Brain microvascular endothelial cell (primary cell): ENCODE measurements at regions not wholly inside any gene's neighbourhood (a gene's known extent, or its start where the extent isn't known, plus 50 kb on each side); places are given as distances from the start of the nearest gene placed in this dataset.

Experiments
- DNase-seq: peaks from one replicate; pipeline ENCODE4 v3.0.0-alpha.2; 2020
- H3K27ac ChIP-seq: fragments of 250-450 bp; sonication (Bioruptor Pico); 2 replicates; pipeline ENCODE4 v1.5.1; 2020; ENCODE audit warnings: mild to moderate bottlenecking, moderate library complexity
- H3K27me3 ChIP-seq: fragments of 250-450 bp; sonication (Bioruptor Pico); replicated peaks from 2 replicates; pipeline ENCODE4 v1.5.1; 2020; ENCODE audit warnings: mild to moderate bottlenecking
- H3K36me3 ChIP-seq: fragments of 250-450 bp; sonication (Bioruptor Pico); replicated peaks from 2 replicates; pipeline ENCODE4 v1.5.1; 2020; ENCODE audit warnings: mild to moderate bottlenecking
- H3K4me3 ChIP-seq: 2 replicates; pipeline ENCODE4 v1.5.1; 2011; ENCODE audit warnings: low read depth, mild to moderate bottlenecking, control low read depth, low read length, moderate library complexity
- in situ Hi-C: cut with HindIII; loops from 2 replicates; pipeline ENCODE4 v1.10.0; 2017; ENCODE audit warnings: low sequenced_read_pairs, low pct_ligation_motif_present
- TF ChIP-seq, protein P1 (sequence below): IDR thresholded peaks from 2 replicates; pipeline ENCODE4 v1.5.1; 2011; ENCODE audit warnings: low read depth, mild to moderate bottlenecking, moderate library complexity, low read length, control low read depth, inconsistent platforms; ENCODE audit errors: missing control alignments

GRCh38 chr5:125321654-125322053 is 575.2 kb upstream of the ZNF608 start:
- TF ChIP-seq, protein P1, sequence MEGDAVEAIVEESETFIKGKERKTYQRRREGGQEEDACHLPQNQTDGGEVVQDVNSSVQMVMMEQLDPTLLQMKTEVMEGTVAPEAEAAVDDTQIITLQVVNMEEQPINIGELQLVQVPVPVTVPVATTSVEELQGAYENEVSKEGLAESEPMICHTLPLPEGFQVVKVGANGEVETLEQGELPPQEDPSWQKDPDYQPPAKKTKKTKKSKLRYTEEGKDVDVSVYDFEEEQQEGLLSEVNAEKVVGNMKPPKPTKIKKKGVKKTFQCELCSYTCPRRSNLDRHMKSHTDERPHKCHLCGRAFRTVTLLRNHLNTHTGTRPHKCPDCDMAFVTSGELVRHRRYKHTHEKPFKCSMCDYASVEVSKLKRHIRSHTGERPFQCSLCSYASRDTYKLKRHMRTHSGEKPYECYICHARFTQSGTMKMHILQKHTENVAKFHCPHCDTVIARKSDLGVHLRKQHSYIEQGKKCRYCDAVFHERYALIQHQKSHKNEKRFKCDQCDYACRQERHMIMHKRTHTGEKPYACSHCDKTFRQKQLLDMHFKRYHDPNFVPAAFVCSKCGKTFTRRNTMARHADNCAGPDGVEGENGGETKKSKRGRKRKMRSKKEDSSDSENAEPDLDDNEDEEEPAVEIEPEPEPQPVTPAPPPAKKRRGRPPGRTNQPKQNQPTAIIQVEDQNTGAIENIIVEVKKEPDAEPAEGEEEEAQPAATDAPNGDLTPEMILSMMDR = no peak
- Histone ChIP-seq H3K36me3 (no peaks in the 10 kb centered on the region), H3K27ac (no peak overlapping the region), H3K4me3 (no peak overlapping the region), H3K27me3 (no peaks in the 10 kb centered on the region)
- DNase-seq = no peak
- in situ Hi-C loops = no loop called here

- no peak for DNase-seq
- Histone ChIP-seq H3K27me3 (no peaks in the 10 kb centered on the region), H3K36me3 (no peaks in the 10 kb centered on the region), H3K4me3 (no peak overlapping the region), H3K27ac (no peak overlapping the region)
- TF ChIP-seq, protein P1 = no peak
- in situ Hi-C loops = no loop called here
Measured at GRCh38 chr5:125323613-125324012, 577.2 kb upstream of the ZNF608 start.

GRCh38 chr5:125325488-125326149 is 579.2 kb upstream of the ZNF608 start:
- Histone ChIP-seq H3K27me3 (no peaks in the 10 kb centered on the region), H3K4me3 (no peak overlapping the region), H3K27ac (no peak overlapping the region), H3K36me3 (no peaks in the 10 kb centered on the region)
- in situ Hi-C loops = no loop called here
- TF ChIP-seq, protein P1 = no peak
- no peak for DNase-seq

GRCh38 chr5:125326150-125326510 is 579.7 kb upstream of the ZNF608 start:
- DNase-seq = peak; percentile 91
- in situ Hi-C loops = no loop called here
- H3K4me3 ChIP-seq = no peak overlapping the region
- no peak overlapping the region for H3K27ac ChIP-seq
- H3K36me3 ChIP-seq = no peaks in the 10 kb centered on the region
- TF ChIP-seq, protein P1 = no peak
- H3K27me3 ChIP-seq = no peaks in the 10 kb centered on the region

DNA sequence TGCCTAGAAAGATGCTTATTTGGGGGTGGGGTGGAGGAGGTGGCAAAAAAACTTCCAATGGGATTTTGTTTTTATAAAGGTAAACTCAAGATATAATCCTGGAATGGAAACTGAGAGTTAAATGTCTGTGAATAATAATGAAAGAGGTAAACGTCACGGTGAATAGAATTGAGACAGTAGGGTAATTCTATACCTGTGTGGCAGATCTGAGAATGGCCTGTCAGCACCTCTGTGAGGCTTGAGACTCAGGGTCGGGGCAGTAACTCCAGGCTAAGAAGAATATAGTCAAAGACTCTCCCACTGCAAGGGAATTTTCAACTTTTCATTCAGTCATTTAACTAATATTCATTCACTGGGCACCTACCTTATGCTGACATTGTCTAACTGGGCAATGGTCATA is 581.2 kb upstream of the ZNF608 start:
- H3K27ac ChIP-seq = no peak overlapping the region
- no peak for DNase-seq
- no peaks in the 10 kb centered on the region for H3K36me3 ChIP-seq
- no peaks in the 10 kb centered on the region for H3K27me3 ChIP-seq
- no peak overlapping the region for H3K4me3 ChIP-seq
- in situ Hi-C loops = no loop called here
- TF ChIP-seq, protein P1 = no peak

- H3K27ac ChIP-seq = no peak overlapping the region
- no peak for DNase-seq
- no peaks in the 10 kb centered on the region for H3K36me3 ChIP-seq
- TF ChIP-seq, protein P1 = no peak
- H3K27me3 ChIP-seq = no peaks in the 10 kb centered on the region
- H3K4me3 ChIP-seq = no peak overlapping the region
- in situ Hi-C loops = no loop called here
Measured at GRCh38 chr5:125331987-125332598, 585.7 kb upstream of the ZNF608 start.
